GM23338 (cell line): ENCODE measurements at regions not wholly inside any gene's neighbourhood (a gene's known extent, or its start where the extent isn't known, plus 50 kb on each side); places are given as distances from the start of the nearest gene placed in this dataset.

Experiments
- ATAC-seq: fragments of 200-7000 bp; cut with Tn5 transposase; 3 replicates; pipeline ENCODE4 v1.9.1; 2020
- DNase-seq: peaks from one replicate; pipeline ENCODE4 v3.0.0-alpha.2; 2015; ENCODE audit warnings: low spot score
- H2AFZ ChIP-seq: fragments of 200-600 bp; sonication (generic); 2 replicates; pipeline ENCODE4 v1.8.0; 2016; ENCODE audit warnings: antibody characterized with exemption, mild to moderate bottlenecking, moderate library complexity
- H3F3A ChIP-seq: fragments of 200-600 bp; sonication (generic); replicated peaks from 2 replicates; pipeline ENCODE4 v1.8.0; 2017; ENCODE audit warnings: antibody characterized with exemption, mixed run types, low read depth
- H3K27ac ChIP-seq: fragments of 200-600 bp; sonication (generic); 2 replicates; pipeline ENCODE4 v1.6.1; 2016; ENCODE audit warnings: low read depth
- H3K27me3 ChIP-seq: fragments of 200-600 bp; sonication (generic); 2 replicates; pipeline ENCODE4 v1.8.0; 2016; ENCODE audit warnings: mild to moderate bottlenecking, mixed run types, moderate library complexity; ENCODE audit not compliant: insufficient read depth
- H3K36me3 ChIP-seq: fragments of 200-600 bp; sonication (generic); 2 replicates; pipeline ENCODE4 v1.8.0; 2016; ENCODE audit warnings: mild to moderate bottlenecking; ENCODE audit not compliant: insufficient read depth
- H3K4me1 ChIP-seq: fragments of 200-600 bp; sonication (generic); 2 replicates; pipeline ENCODE4 v1.8.0; 2016; ENCODE audit warnings: mild to moderate bottlenecking, moderate library complexity; ENCODE audit not compliant: insufficient read depth
- H3K4me2 ChIP-seq: fragments of 200-600 bp; sonication (generic); 2 replicates; pipeline ENCODE4 v1.7.1; 2017; ENCODE audit warnings: mixed run types
- H3K4me3 ChIP-seq: fragments of 200-600 bp; sonication (generic); 2 replicates; pipeline ENCODE4 v1.6.1; 2016; ENCODE audit warnings: mixed run types
- H3K79me2 ChIP-seq: fragments of 200-600 bp; sonication (generic); replicated peaks from 2 replicates; pipeline ENCODE4 v1.8.0; 2017; ENCODE audit warnings: mild to moderate bottlenecking; ENCODE audit not compliant: insufficient read depth
- H3K9me2 ChIP-seq: fragments of 200-600 bp; sonication (generic); 2 replicates; pipeline ENCODE4 v1.8.0; 2017; ENCODE audit not compliant: insufficient read depth
- H4K20me1 ChIP-seq: fragments of 200-600 bp; sonication (generic); replicated peaks from 2 replicates; pipeline ENCODE4 v1.8.0; 2017; ENCODE audit warnings: mild to moderate bottlenecking; ENCODE audit not compliant: insufficient read depth
- H3K27ac Mint-ChIP-seq: 2 replicates; pipeline ENCODE4 v1.8.0; 2020; ENCODE audit warnings: inconsistent platforms, mild to moderate bottlenecking, moderate library complexity, mixed read lengths
- H3K27me3 Mint-ChIP-seq: 3 replicates; pipeline ENCODE4 v1.8.0; 2022; ENCODE audit warnings: low read depth, mild to moderate bottlenecking, moderate library complexity, mixed read lengths, inconsistent platforms; ENCODE audit not compliant: insufficient read depth, poor library complexity
- H3K36me3 Mint-ChIP-seq: 3 replicates; pipeline ENCODE4 v1.8.0; 2021; ENCODE audit warnings: low read depth, mild to moderate bottlenecking, inconsistent platforms, moderate library complexity, mixed read lengths
- H3K4me1 Mint-ChIP-seq: 3 replicates; pipeline ENCODE4 v1.8.0; 2020; ENCODE audit warnings: mild to moderate bottlenecking, inconsistent platforms, mixed read lengths
- H3K4me3 Mint-ChIP-seq: 3 replicates; pipeline ENCODE4 v1.8.0; 2021; ENCODE audit warnings: moderate library complexity, mild to moderate bottlenecking, inconsistent platforms, mixed read lengths
- H3K9me3 Mint-ChIP-seq: 3 replicates; pipeline ENCODE4 v1.8.0; 2020; ENCODE audit warnings: moderate library complexity, mild to moderate bottlenecking, inconsistent platforms, mixed read lengths
- CTCF ChIP-seq, 2 experiments: fragments of 200-600 bp in 1 of 2; sonication (generic) in 1 of 2; conservative IDR thresholded peaks; 2 replicates each; pipeline versions ENCODE4 v1.5.1 to v1.6.1; 2016 to 2017; ENCODE audit warnings: antibody characterized with exemption in 2 of 2, low read depth in 2 of 2, mild to moderate bottlenecking in 2 of 2, moderate library complexity in 1 of 2
- EZH2 ChIP-seq: fragments of 200-600 bp; sonication (generic); IDR thresholded peaks from one replicate; pipeline ENCODE4 v1.8.0; 2017; ENCODE audit warnings: antibody characterized with exemption, mild to moderate bottlenecking, low read depth; ENCODE audit not compliant: unreplicated experiment
- POLR2AphosphoS5 ChIP-seq: IDR thresholded peaks from 2 replicates; pipeline ENCODE4 v1.6.1; 2016; ENCODE audit warnings: antibody characterized with exemption, low read depth
- STAT1 ChIP-seq: IDR thresholded peaks from one replicate; pipeline ENCODE4 v1.6.1; 2016; ENCODE audit warnings: antibody characterized with exemption; ENCODE audit not compliant: unreplicated experiment
- ZNF114 ChIP-seq: fragments of 250-450 bp; sonication (Bioruptor Pico); IDR thresholded peaks from 2 replicates; pipeline ENCODE4 v1.5.0; 2020; ENCODE audit warnings: mild to moderate bottlenecking, moderate library complexity
- ZNF331 ChIP-seq: fragments of 250-450 bp; sonication (Bioruptor Pico); IDR thresholded peaks from 2 replicates; pipeline ENCODE4 v1.5.0; 2020; ENCODE audit warnings: low read depth, mild to moderate bottlenecking, moderate library complexity
- TF ChIP-seq, protein P1 (sequence below): IDR thresholded peaks from 2 replicates; pipeline ENCODE4 v1.6.1; 2016; ENCODE audit warnings: antibody characterized with exemption

GRCh38 chr6:82588020-82588419 lies 224.4 kb downstream of the TPBG start:
- no peak overlapping the region for H3K4me2 ChIP-seq
- H3K4me1 ChIP-seq: peaks cover 13% of the 10 kb centered on the region
- ATAC-seq (no peak), DNase-seq (no peak)
- Mint-ChIP-seq H3K4me3 (no peak overlapping the region), H3K4me1 (peaks cover 23% of the 10 kb centered on the region), H3K27me3 (no peaks in the 10 kb centered on the region), H3K27ac (no peak overlapping the region), H3K36me3 (no peaks in the 10 kb centered on the region), H3K9me3 (no peaks in the 10 kb centered on the region)
- TF ChIP-seq POLR2AphosphoS5: no peak
- TF ChIP-seq, protein P1, sequence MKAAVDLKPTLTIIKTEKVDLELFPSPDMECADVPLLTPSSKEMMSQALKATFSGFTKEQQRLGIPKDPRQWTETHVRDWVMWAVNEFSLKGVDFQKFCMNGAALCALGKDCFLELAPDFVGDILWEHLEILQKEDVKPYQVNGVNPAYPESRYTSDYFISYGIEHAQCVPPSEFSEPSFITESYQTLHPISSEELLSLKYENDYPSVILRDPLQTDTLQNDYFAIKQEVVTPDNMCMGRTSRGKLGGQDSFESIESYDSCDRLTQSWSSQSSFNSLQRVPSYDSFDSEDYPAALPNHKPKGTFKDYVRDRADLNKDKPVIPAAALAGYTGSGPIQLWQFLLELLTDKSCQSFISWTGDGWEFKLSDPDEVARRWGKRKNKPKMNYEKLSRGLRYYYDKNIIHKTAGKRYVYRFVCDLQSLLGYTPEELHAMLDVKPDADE: no peak
- TF ChIP-seq STAT1: no peak
- H3K27me3 ChIP-seq: no peaks in the 10 kb centered on the region
- H3K36me3 ChIP-seq: no peaks in the 10 kb centered on the region
- H3K27ac ChIP-seq: no peak overlapping the region
- no peaks in the 10 kb centered on the region for H3K79me2 ChIP-seq
- H3K4me3 ChIP-seq: no peak overlapping the region
- H2AFZ ChIP-seq: no peak overlapping the region
- H3K9me2 ChIP-seq: no peaks in the 10 kb centered on the region
- no peaks in the 10 kb centered on the region for H3F3A ChIP-seq
- H4K20me1 ChIP-seq: no peaks in the 10 kb centered on the region

- Histone ChIP-seq H3F3A (no peaks in the 10 kb centered on the region), H4K20me1 (no peaks in the 10 kb centered on the region), H3K9me2 (no peaks in the 10 kb centered on the region), H3K27me3 (no peaks in the 10 kb centered on the region), H3K36me3 (no peaks in the 10 kb centered on the region), H3K4me1 (peaks cover 5% of the 10 kb centered on the region; the same call in 1 of the 2 replicates), H3K27ac (no peak overlapping the region), H2AFZ (no peak overlapping the region), H3K4me3 (no peak overlapping the region), H3K4me2 (no peak overlapping the region), H3K79me2 (no peaks in the 10 kb centered on the region)
- no peak overlapping the region for H3K4me3 Mint-ChIP-seq
- H3K36me3 Mint-ChIP-seq: no peaks in the 10 kb centered on the region
- DNase-seq: no peak
- H3K9me3 Mint-ChIP-seq: no peaks in the 10 kb centered on the region
- H3K27ac Mint-ChIP-seq: no peak overlapping the region
- no peaks in the 10 kb centered on the region for H3K27me3 Mint-ChIP-seq
- TF ChIP-seq, protein P1: no peak
- TF ChIP-seq ZNF331: no peak
- TF ChIP-seq ZNF114 (CRISPR knock-in tag): no peak
- no peak for ATAC-seq
- H3K4me1 Mint-ChIP-seq: peaks cover 16% of the 10 kb centered on the region
These were observed 225.3 kb downstream of the TPBG start for GRCh38 chr6:82588859-82589412.

GRCh38 chr6:82589509-82590206 lies 226.0 kb downstream of the TPBG start:
- H3K36me3 Mint-ChIP-seq: no peaks in the 10 kb centered on the region
- peak; percentile 92 for ATAC-seq
- Histone ChIP-seq H3K27me3 (no peaks in the 10 kb centered on the region), H4K20me1 (no peaks in the 10 kb centered on the region), H3K9me2 (no peaks in the 10 kb centered on the region), H3F3A (no peaks in the 10 kb centered on the region), H3K4me1 (peaks cover 4% of the 10 kb centered on the region; the same call in 1 of the 2 replicates), H3K27ac (no peak overlapping the region), H2AFZ (no peak overlapping the region), H3K36me3 (no peaks in the 10 kb centered on the region), H3K4me3 (no peak overlapping the region), H3K79me2 (no peaks in the 10 kb centered on the region), H3K4me2 (no peak overlapping the region)
- H3K27ac Mint-ChIP-seq: no peak overlapping the region
- peak; percentile 75 for DNase-seq
- TF ChIP-seq EZH2 (no peak), CTCF (conservative IDR thresholded peaks at IDR 0.05; ENCODE audit: low read depth in 2 of 2) (peak; percentile 53 to 66)
- H3K4me1 Mint-ChIP-seq: peaks cover 14% of the 10 kb centered on the region
- no peaks in the 10 kb centered on the region for H3K9me3 Mint-ChIP-seq
- no peak overlapping the region for H3K4me3 Mint-ChIP-seq
- peaks cover 2% of the 10 kb centered on the region for H3K27me3 Mint-ChIP-seq
